ENCODE measurements at regions not wholly inside any gene's neighbourhood (a gene's known extent, or its start where the extent isn't known, plus 50 kb on each side); places are given as distances from the start of the nearest gene placed in this dataset.
"Not testable (repeated sequence)": the region's sequence is repeated elsewhere in the genome, so short reads cannot be mapped to it uniquely, and the experiment has no call there.

DNA sequence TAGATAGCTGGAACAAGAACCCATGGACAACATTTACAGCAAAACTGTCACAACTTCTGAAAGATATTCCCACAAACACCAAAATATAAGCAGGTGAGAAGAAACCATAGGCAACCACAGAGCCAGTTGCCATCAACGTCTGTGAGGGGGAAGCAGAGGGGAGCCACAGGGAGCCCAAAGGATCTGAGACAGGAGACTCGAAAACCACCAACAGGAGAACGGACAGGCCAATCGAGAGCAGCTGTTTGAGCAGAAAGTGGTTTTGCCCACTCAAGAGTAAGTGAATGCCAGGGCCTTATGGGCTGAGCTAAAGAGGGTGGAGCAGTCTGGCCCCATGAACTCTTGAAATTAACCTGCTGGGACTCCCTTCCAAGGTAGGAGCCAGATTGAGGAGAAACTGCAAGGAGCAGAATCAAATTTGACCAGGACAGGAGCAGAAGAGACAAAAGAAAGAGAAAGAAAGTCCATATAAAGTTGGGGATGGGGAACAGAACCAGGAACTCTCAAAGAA is 195.4 kb downstream of the ANKRD60 start:
- no peak overlapping the region for H3K4me3 ChIP-seq
- intact Hi-C loops (cut with DNase I), result no loop called here
- 84 to 89% methylated on average over 4 of the region's 4 CpGs for WGBS, 2 donors

DNA sequence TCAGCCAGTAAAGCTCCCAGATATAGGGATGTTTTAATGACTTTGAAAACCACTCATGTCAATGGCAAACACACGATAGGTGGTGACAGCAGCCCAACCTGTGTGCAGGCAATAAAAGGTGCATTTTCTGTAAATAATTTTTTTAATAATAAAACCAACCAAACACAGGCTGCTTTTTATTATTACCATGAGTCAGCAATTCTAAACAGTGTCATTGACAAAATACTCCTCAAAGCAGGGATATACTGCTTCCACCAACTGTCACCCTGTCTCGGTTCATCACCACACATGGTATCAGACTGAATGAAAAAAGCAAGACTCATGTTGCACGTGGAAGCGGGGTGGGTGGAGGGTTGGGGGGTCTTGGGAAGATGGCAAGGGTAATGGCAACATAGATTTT is 195.9 kb downstream of the ANKRD60 start:
- 68 to 78% methylated on average over 4 of the region's 4 CpGs for WGBS, 2 donors
- H3K27me3 ChIP-seq, result peaks cover 0 to 20% (median 8%) of the 10 kb centered on the region in 7 donors

More for the DNA sequence above, 195.4 kb downstream of the ANKRD60 start:
- DNase-seq (no peak), ATAC-seq (no peak)
- Histone ChIP-seq H3K27me3 (peaks cover 0 to 20% (median 8%) of the 10 kb centered on the region in 7 donors), H3K9me3 (peaks cover 0 to 8% (median 0%) of the 10 kb centered on the region in 11 donors), H3K27ac (no peak overlapping the region), H3K36me3 (no peaks in the 10 kb centered on the region), H3K4me1 (peaks cover 0 to 9% (median 0%) of the 10 kb centered on the region in 9 donors)
- TF ChIP-seq, protein P1, sequence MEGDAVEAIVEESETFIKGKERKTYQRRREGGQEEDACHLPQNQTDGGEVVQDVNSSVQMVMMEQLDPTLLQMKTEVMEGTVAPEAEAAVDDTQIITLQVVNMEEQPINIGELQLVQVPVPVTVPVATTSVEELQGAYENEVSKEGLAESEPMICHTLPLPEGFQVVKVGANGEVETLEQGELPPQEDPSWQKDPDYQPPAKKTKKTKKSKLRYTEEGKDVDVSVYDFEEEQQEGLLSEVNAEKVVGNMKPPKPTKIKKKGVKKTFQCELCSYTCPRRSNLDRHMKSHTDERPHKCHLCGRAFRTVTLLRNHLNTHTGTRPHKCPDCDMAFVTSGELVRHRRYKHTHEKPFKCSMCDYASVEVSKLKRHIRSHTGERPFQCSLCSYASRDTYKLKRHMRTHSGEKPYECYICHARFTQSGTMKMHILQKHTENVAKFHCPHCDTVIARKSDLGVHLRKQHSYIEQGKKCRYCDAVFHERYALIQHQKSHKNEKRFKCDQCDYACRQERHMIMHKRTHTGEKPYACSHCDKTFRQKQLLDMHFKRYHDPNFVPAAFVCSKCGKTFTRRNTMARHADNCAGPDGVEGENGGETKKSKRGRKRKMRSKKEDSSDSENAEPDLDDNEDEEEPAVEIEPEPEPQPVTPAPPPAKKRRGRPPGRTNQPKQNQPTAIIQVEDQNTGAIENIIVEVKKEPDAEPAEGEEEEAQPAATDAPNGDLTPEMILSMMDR (IDR thresholded peaks at IDR 0.05), result no peak

DNA sequence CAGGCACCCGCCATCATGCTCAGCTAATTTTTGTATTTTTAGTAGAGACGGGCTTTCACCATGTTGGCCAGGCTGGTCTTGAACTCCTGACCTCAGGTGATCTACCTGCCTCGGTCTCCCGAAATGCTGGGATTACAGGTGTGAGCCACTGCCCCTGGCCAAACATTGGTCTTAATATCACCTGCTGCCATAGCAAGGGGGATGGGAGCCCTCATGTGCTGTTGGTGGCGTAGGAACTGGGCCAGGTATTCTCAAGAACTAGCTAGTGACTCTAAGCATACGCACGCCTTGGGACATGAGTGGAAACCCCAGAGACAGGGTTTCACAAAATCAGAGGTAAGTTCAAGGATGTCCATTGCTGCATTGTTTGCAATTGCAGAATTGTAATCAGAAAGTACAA is 197.1 kb downstream of the ANKRD60 start:
- H3K27ac ChIP-seq, result not testable (repeated sequence)

More for the DNA sequence above, 195.9 kb downstream of the ANKRD60 start:
- no peak for DNase-seq
- TF ChIP-seq, protein P1 (IDR thresholded peaks at IDR 0.05), result no peak
- no peaks in the 10 kb centered on the region for H3K36me3 ChIP-seq
- H3K4me1 ChIP-seq, result peaks cover 0 to 5% (median 0%) of the 10 kb centered on the region in 9 donors
- ATAC-seq, result no peak
- peaks cover 0 to 8% (median 0%) of the 10 kb centered on the region in 11 donors for H3K9me3 ChIP-seq
- intact Hi-C loops (cut with DNase I), result no loop called here
- no peak overlapping the region for H3K27ac ChIP-seq
- no peak overlapping the region for H3K4me3 ChIP-seq

DNA sequence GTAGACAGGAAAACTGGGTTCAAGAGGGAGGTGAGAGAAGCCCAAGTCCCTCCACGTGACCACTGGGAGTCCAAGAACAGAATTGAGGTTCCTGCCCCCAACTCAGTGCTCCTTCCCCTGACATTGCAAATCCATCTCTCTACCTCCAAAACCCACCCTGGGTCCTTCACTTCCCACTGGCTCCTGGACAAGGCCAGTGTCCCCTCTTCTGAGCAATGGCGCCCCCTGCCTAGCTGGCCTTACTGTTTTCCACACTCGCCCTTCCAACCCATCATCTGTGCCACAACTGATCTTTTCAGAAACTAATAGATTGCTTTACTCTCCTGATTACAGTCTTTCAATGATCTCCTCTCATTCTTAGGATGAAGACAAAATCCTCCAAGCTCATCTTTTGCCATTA is 200.3 kb downstream of the ANKRD60 start:
- WGBS, 2 donors, result 65 to 67% methylated on average over 3 of the region's 3 CpGs
- no peak overlapping the region for H3K27ac ChIP-seq
- intact Hi-C loops (cut with DNase I), result loop anchor here in 1 of 10 donors (5.0 to 10.0 kb wide), 2 partner anchors 63 to 376 kb away; no protein-coding TSS in a partner anchor
- no peak overlapping the region for H3K4me3 ChIP-seq
- H3K9me3 ChIP-seq, result no peaks in the 10 kb centered on the region
- no peak for ATAC-seq
- DNase-seq, result no peak
- no peaks in the 10 kb centered on the region for H3K36me3 ChIP-seq
- TF ChIP-seq, protein P1 (IDR thresholded peaks at IDR 0.05), result peak in 7 of 9 donors; percentile 7 to 48 (median 28)
- H3K4me1 ChIP-seq, result peaks cover 0 to 16% (median 0%) of the 10 kb centered on the region in 9 donors
- H3K27me3 ChIP-seq, result peaks cover 0 to 26% (median 8%) of the 10 kb centered on the region in 7 donors

More for the DNA sequence above, 197.1 kb downstream of the ANKRD60 start:
- 95 to 97% methylated on average over 7 of the region's 7 CpGs for WGBS, 2 donors
- H3K36me3 ChIP-seq; H3K4me1 ChIP-seq; H3K9me3 ChIP-seq; ATAC-seq; intact Hi-C loops (cut with DNase I); DNase-seq; H3K4me3 ChIP-seq: not testable (repeated sequence)
- H3K27me3 ChIP-seq, result peaks cover 0 to 20% (median 8%) of the 10 kb centered on the region in 7 donors

DNA sequence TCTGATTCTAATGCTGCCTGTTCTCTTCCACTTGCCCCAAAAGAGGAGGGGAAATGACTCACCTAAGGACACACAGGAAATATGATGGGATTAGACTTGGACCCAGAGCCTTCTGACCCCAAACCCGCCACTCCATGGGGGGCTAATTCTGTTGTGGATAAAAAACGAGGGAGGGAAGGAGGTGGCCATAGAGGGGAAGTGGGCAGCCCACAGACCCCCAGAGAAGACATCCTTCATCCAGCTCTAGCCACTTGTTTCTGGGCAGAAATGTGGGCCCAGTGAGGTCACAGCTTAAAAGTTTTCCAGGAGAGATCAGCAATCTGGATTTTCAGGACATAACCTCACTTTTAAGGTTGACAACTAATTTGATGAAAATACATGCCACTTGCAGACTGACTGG is 202.1 kb downstream of the ANKRD60 start:
- WGBS, 2 donors, result 61 to 71% methylated on average over 2 of the region's 2 CpGs

More for the DNA sequence above, 202.1 kb downstream of the ANKRD60 start:
- no peak for ATAC-seq
- peaks cover 0 to 23% (median 4%) of the 10 kb centered on the region in 9 donors for H3K4me1 ChIP-seq
- TF ChIP-seq, protein P1 (IDR thresholded peaks at IDR 0.05), result no peak
- H3K27ac ChIP-seq, result no peak overlapping the region
- DNase-seq, result no peak
- intact Hi-C loops (cut with DNase I), result loop anchor here in 1 of 10 donors (5.0 to 10.0 kb wide), 2 partner anchors 62 to 374 kb away; no protein-coding TSS in a partner anchor
- no peak overlapping the region for H3K4me3 ChIP-seq
- no peaks in the 10 kb centered on the region for H3K36me3 ChIP-seq
- peaks cover 0 to 26% (median 8%) of the 10 kb centered on the region in 7 donors for H3K27me3 ChIP-seq
- H3K9me3 ChIP-seq, result no peaks in the 10 kb centered on the region

All from heart right ventricle (tissue), 16 donors.